Thoracic aorta (tissue), 2 donors: ENCODE measurements at regions not wholly inside any gene's neighbourhood (a gene's known extent, or its start where the extent isn't known, plus 50 kb on each side); places are given as distances from the start of the nearest gene placed in this dataset.

Experiments
- ATAC-seq: fragments of 150-250 bp; one replicate; pipeline ENCODE4 v1.8.0; 2017; ENCODE audit warnings: low read depth; ENCODE audit not compliant: insufficient number of reproducible peaks, low FRiP score
- DNase-seq: peaks from one replicate; pipeline ENCODE4 v3.0.0-alpha.2; 2020; ENCODE audit warnings: low spot score
- H3K27ac ChIP-seq, 2 donors: fragments of 200-600 bp; sonication (generic); 1 replicate in 1 of 2; 2 replicates in 1 of 2; pipeline ENCODE4 v1.5.1; 2016; ENCODE audit warnings: mild to moderate bottlenecking in 2 of 2, moderate library complexity in 2 of 2
- H3K27me3 ChIP-seq: fragments of 200-600 bp; sonication (generic); replicated peaks from 2 replicates; pipeline ENCODE4 v1.6.0; 2016; ENCODE audit warnings: mild to moderate bottlenecking; ENCODE audit not compliant: insufficient read depth
- H3K36me3 ChIP-seq: fragments of 200-600 bp; sonication (generic); one replicate; pipeline ENCODE4 v1.5.1; 2016
- H3K4me1 ChIP-seq, 2 donors: fragments of 200-600 bp; sonication (generic); 1 replicate in 1 of 2; 2 replicates in 1 of 2; pipeline versions ENCODE4 v1.5.1 to v1.6.0; 2016; ENCODE audit warnings: low read depth in 2 of 2, mild to moderate bottlenecking in 1 of 2; ENCODE audit not compliant: control insufficient read depth in 1 of 2
- H3K4me3 ChIP-seq: fragments of 200-600 bp; sonication (generic); 2 replicates; pipeline ENCODE4 v1.5.1; 2016; ENCODE audit warnings: mild to moderate bottlenecking
- H3K9me3 ChIP-seq: fragments of 200-600 bp; sonication (generic); 2 replicates; pipeline ENCODE4 v1.5.1; 2016
- CTCF ChIP-seq: fragments of 200-600 bp; sonication (generic); IDR thresholded peaks from one replicate; pipeline ENCODE4 v1.5.1; 2019; ENCODE audit warnings: antibody characterized with exemption

- no peak for TF ChIP-seq CTCF
- Histone ChIP-seq H3K27ac (no peak overlapping the region), H3K9me3 (no peaks in the 10 kb centered on the region), H3K27me3 (no peaks in the 10 kb centered on the region), H3K4me1 (no peaks in the 10 kb centered on the region), H3K36me3 (no peaks in the 10 kb centered on the region), H3K4me3 (no peak overlapping the region)
- no peak for DNase-seq
- ATAC-seq: no peak
These were observed 506.3 kb downstream of the LMO4 start for GRCh38 chr1:87834941-87835340.

GRCh38 chr1:87840767-87841166, 512.1 kb downstream of the LMO4 start:
- ATAC-seq: no peak
- no peaks in the 10 kb centered on the region for H3K27me3 ChIP-seq
- H3K4me1 ChIP-seq: no peaks in the 10 kb centered on the region
- no peaks in the 10 kb centered on the region for H3K36me3 ChIP-seq
- no peak for DNase-seq
- TF ChIP-seq CTCF: no peak
- no peaks in the 10 kb centered on the region for H3K9me3 ChIP-seq
- H3K4me3 ChIP-seq: no peak overlapping the region
- no peak overlapping the region for H3K27ac ChIP-seq

- H3K4me3 ChIP-seq: no peak overlapping the region
- no peak for ATAC-seq
- no peaks in the 10 kb centered on the region for H3K27me3 ChIP-seq
- H3K4me1 ChIP-seq: no peaks in the 10 kb centered on the region
- H3K27ac ChIP-seq: no peak overlapping the region
- H3K36me3 ChIP-seq: no peaks in the 10 kb centered on the region
- DNase-seq: no peak
- no peak for TF ChIP-seq CTCF
- H3K9me3 ChIP-seq: no peaks in the 10 kb centered on the region
These were observed 512.7 kb downstream of the LMO4 start for GRCh38 chr1:87841332-87841731.

DNA sequence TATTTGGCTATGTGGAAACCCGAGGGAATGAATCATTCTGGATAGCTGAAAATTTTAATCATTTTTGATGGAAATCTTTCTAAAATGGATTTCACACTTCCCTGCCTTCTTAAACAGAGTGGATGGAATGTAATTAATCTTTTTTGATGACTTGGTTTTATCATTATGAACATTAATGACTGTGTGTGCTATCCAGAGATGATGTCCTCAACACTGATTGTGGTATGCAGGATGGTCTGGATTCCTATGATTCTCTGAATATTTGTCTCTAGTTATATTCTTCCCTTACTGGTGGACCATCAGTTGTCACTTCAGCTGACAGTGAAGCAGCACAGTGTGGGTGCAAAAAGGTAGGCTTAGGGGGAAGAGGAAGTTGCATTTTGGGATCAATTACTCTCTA, 513.5 kb downstream of the LMO4 start:
- H3K27me3 ChIP-seq: no peaks in the 10 kb centered on the region
- H3K4me1 ChIP-seq: no peaks in the 10 kb centered on the region
- no peak overlapping the region for H3K4me3 ChIP-seq
- H3K27ac ChIP-seq: no peak overlapping the region
- no peaks in the 10 kb centered on the region for H3K9me3 ChIP-seq
- DNase-seq (no peak), ATAC-seq (no peak)
- H3K36me3 ChIP-seq: no peaks in the 10 kb centered on the region
- no peak for TF ChIP-seq CTCF

DNA sequence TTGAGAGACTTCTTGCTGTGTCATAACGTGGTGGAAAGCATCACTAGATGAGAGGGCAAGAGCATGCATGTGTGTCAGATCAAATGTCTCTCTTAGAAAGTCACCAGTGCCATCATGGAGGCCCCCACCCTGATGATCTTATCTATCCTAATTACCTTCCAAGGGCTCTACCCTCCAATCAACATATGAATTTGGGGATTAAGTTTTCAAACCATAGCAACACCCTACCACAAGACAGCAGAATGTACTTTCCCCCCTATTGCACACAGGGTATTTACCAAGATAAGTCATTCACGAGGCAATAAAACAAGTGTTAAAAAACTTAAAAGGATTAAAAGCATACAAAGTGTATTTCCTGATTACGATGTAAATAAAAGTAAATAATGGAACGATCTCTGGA, 515.6 kb downstream of the LMO4 start:
- H3K27ac ChIP-seq: no peak overlapping the region
- H3K4me3 ChIP-seq: no peak overlapping the region
- no peak for ATAC-seq
- no peak for TF ChIP-seq CTCF
- H3K4me1 ChIP-seq: no peaks in the 10 kb centered on the region
- no peak for DNase-seq
- no peaks in the 10 kb centered on the region for H3K9me3 ChIP-seq
- no peaks in the 10 kb centered on the region for H3K36me3 ChIP-seq
- H3K27me3 ChIP-seq: no peaks in the 10 kb centered on the region
